Astrocyte (in vitro differentiated cells and primary cell): ENCODE measurements at regions not wholly inside any gene's neighbourhood (a gene's known extent, or its start where the extent isn't known, plus 50 kb on each side); places are given as distances from the start of the nearest gene placed in this dataset.

Experiments used
- DNase-seq: peaks from one replicate; pipeline ENCODE4 v3.0.0-alpha.2; 2010; ENCODE audit warnings: low read depth
- FAIRE-seq: peaks from 2 replicates; lab custom pipeline; 2011; peaks lifted over from hg19 to GRCh38; lab: Jason Lieb, UNC
- H2AFZ ChIP-seq: 2 replicates; pipeline ENCODE4 v1.6.0; 2012; ENCODE audit warnings: low read depth, low read length, inconsistent platforms
- H3K27ac ChIP-seq: 2 replicates; pipeline ENCODE4 v1.5.1; 2011; ENCODE audit warnings: low read depth, low read length, inconsistent platforms
- H3K27me3 ChIP-seq: 2 replicates; pipeline ENCODE4 v1.6.0; 2011; ENCODE audit warnings: low read length, inconsistent platforms; ENCODE audit not compliant: insufficient read depth
- H3K36me3 ChIP-seq: 2 replicates; pipeline ENCODE4 v1.5.1; 2011; ENCODE audit warnings: low read length, inconsistent platforms; ENCODE audit not compliant: insufficient read depth
- H3K4me1 ChIP-seq: 2 replicates; pipeline ENCODE4 v1.5.1; 2011; ENCODE audit warnings: low read length, inconsistent platforms; ENCODE audit not compliant: insufficient read depth
- H3K4me2 ChIP-seq: 2 replicates; pipeline ENCODE4 v1.6.0; 2012; ENCODE audit warnings: low read length, inconsistent platforms
- H3K4me3 ChIP-seq: 2 replicates; pipeline ENCODE4 v1.5.1; 2011; ENCODE audit warnings: low read depth, mild to moderate bottlenecking, low read length, inconsistent platforms; ENCODE audit not compliant: insufficient read depth
- H3K79me2 ChIP-seq: 2 replicates; pipeline ENCODE4 v1.6.0; 2012; ENCODE audit warnings: mild to moderate bottlenecking, low read length, inconsistent platforms; ENCODE audit not compliant: insufficient read depth
- H3K9ac ChIP-seq: 2 replicates; pipeline ENCODE4 v1.6.0; 2012; ENCODE audit warnings: mild to moderate bottlenecking, low read length, inconsistent platforms
- H3K9me3 ChIP-seq: 2 replicates; pipeline ENCODE4 v1.5.1; 2012; ENCODE audit warnings: low read depth, mild to moderate bottlenecking, low read length, inconsistent platforms; ENCODE audit not compliant: insufficient read depth
- H4K20me1 ChIP-seq: 2 replicates; pipeline ENCODE4 v1.6.0; 2012; ENCODE audit warnings: low read length, inconsistent platforms; ENCODE audit not compliant: insufficient read depth
- H3K27ac Mint-ChIP-seq: one replicate; pipeline ENCODE4 v1.8.0; 2021; ENCODE audit warnings: mild to moderate bottlenecking, mixed read lengths; ENCODE audit not compliant: unreplicated experiment
- H3K27me3 Mint-ChIP-seq: one replicate; pipeline ENCODE4 v1.8.0; 2021; ENCODE audit warnings: low read depth, mixed read lengths; ENCODE audit not compliant: unreplicated experiment
- H3K36me3 Mint-ChIP-seq: one replicate; pipeline ENCODE4 v1.8.0; 2021; ENCODE audit warnings: low read depth, mixed read lengths; ENCODE audit not compliant: unreplicated experiment
- H3K4me1 Mint-ChIP-seq: one replicate; pipeline ENCODE4 v1.8.0; 2021; ENCODE audit warnings: low read depth, mixed read lengths; ENCODE audit not compliant: unreplicated experiment
- H3K4me3 Mint-ChIP-seq: one replicate; pipeline ENCODE4 v1.8.0; 2021; ENCODE audit warnings: mild to moderate bottlenecking, moderate library complexity, mixed read lengths; ENCODE audit not compliant: unreplicated experiment
- H3K9me3 Mint-ChIP-seq: one replicate; pipeline ENCODE4 v1.8.0; 2021; ENCODE audit warnings: mild to moderate bottlenecking, mixed read lengths; ENCODE audit not compliant: unreplicated experiment
- EZH2 ChIP-seq: IDR thresholded peaks from 2 replicates; pipeline ENCODE4 v1.6.1; 2012; ENCODE audit warnings: mild to moderate bottlenecking, low read length, inconsistent platforms; ENCODE audit not compliant: insufficient read depth
- TF ChIP-seq, protein P1 (sequence below): IDR thresholded peaks from 2 replicates; pipeline ENCODE4 v1.5.1; 2011; ENCODE audit warnings: low read depth, mild to moderate bottlenecking, inconsistent platforms, low read length, moderate library complexity; ENCODE audit not compliant: insufficient read depth

DNA sequence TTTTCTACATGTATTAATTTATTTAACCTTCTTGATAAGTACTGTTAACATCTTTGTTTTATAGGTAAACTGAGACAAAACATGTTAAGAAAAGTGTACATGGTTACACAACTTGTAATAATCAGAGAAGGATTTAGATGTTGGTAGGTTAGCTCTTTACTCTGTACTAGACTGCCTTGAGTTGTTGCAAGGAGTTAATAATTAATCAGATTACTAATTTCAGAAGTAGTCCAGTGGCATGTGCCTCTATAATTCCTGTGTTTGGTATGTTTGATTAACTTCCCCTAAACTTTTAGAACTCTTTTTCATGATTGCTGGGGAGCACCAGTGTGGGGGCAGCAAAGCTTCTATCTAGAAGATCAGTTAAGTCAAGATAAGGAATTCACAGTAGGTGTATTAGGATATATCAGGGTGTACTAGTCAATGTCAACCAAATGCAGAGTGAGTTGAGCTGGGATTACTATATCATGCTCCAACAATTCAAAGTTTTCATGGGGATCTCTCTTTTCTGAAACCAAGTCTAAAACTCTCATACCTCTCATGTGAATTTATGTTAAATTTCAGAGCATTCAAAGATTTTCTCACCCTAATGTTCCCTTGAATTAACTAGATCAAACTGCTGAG is 129.7 kb upstream of the AHI1 start:
- peaks cover 5% of the 10 kb centered on the region for H3K4me1 Mint-ChIP-seq
- H3K4me3 ChIP-seq: no peak overlapping the region
- no peak overlapping the region for H3K27ac ChIP-seq
- H2AFZ ChIP-seq: no peak overlapping the region
- H4K20me1 ChIP-seq: no peaks in the 10 kb centered on the region
- H3K36me3 Mint-ChIP-seq: no peaks in the 10 kb centered on the region
- no peaks in the 10 kb centered on the region for H3K36me3 ChIP-seq
- no peaks in the 10 kb centered on the region for H3K9me3 ChIP-seq
- H3K27me3 ChIP-seq: no peaks in the 10 kb centered on the region
- H3K79me2 ChIP-seq: no peaks in the 10 kb centered on the region
- H3K27me3 Mint-ChIP-seq: no peaks in the 10 kb centered on the region
- no peak overlapping the region for H3K27ac Mint-ChIP-seq
- H3K4me1 ChIP-seq: no peaks in the 10 kb centered on the region
- no peak for FAIRE-seq
- TF ChIP-seq, protein P1, sequence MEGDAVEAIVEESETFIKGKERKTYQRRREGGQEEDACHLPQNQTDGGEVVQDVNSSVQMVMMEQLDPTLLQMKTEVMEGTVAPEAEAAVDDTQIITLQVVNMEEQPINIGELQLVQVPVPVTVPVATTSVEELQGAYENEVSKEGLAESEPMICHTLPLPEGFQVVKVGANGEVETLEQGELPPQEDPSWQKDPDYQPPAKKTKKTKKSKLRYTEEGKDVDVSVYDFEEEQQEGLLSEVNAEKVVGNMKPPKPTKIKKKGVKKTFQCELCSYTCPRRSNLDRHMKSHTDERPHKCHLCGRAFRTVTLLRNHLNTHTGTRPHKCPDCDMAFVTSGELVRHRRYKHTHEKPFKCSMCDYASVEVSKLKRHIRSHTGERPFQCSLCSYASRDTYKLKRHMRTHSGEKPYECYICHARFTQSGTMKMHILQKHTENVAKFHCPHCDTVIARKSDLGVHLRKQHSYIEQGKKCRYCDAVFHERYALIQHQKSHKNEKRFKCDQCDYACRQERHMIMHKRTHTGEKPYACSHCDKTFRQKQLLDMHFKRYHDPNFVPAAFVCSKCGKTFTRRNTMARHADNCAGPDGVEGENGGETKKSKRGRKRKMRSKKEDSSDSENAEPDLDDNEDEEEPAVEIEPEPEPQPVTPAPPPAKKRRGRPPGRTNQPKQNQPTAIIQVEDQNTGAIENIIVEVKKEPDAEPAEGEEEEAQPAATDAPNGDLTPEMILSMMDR: no peak
- TF ChIP-seq EZH2: no peak
- no peak overlapping the region for H3K4me2 ChIP-seq
- no peak overlapping the region for H3K4me3 Mint-ChIP-seq
- no peak for DNase-seq
- no peaks in the 10 kb centered on the region for H3K9me3 Mint-ChIP-seq
- no peak overlapping the region for H3K9ac ChIP-seq

DNA sequence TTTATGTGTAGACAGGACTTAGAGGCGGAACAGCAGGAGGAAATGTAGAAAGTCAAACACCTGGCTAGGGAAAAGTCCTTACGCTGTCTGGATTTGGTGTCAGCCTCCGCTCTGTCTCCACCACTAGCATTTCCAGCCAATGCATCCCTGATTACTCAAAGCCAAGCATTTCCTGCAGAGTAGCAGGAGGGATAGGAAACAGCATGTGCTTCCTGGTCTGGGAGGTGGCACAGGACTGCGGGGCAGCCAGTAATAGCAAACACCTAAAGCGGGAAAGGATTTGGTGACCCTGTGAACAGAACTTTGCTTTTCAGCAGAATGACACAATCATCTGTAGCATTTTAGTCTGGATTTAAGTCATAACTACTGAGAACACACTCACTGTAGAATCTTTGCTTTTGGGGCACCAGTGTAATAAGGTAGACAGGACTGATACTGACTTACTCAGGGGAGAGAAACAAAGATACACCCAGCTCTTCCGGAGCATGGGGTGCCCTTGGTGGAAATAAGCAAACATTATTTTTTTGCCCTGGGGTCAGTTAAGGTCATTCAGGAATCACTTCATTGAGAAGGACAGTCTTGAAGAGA is 133.3 kb upstream of the AHI1 start:
- no peak overlapping the region for H3K4me2 ChIP-seq
- H3K36me3 ChIP-seq: no peaks in the 10 kb centered on the region
- H3K27me3 ChIP-seq: no peaks in the 10 kb centered on the region
- no peak overlapping the region for H3K4me3 ChIP-seq
- FAIRE-seq (no peak), DNase-seq (no peak)
- no peaks in the 10 kb centered on the region for H3K79me2 ChIP-seq
- no peak overlapping the region for H3K9ac ChIP-seq
- no peak for TF ChIP-seq EZH2
- TF ChIP-seq, protein P1: no peak
- Mint-ChIP-seq H3K36me3 (no peaks in the 10 kb centered on the region), H3K9me3 (no peaks in the 10 kb centered on the region), H3K4me3 (no peak overlapping the region), H3K4me1 (peaks cover 5% of the 10 kb centered on the region), H3K27me3 (no peaks in the 10 kb centered on the region), H3K27ac (no peak overlapping the region)
- peak overlapping the region; percentile 23 for H2AFZ ChIP-seq
- H3K27ac ChIP-seq: no peak overlapping the region
- H3K9me3 ChIP-seq: no peaks in the 10 kb centered on the region
- no peaks in the 10 kb centered on the region for H3K4me1 ChIP-seq
- H4K20me1 ChIP-seq: no peaks in the 10 kb centered on the region

- Histone ChIP-seq H3K4me1 (no peaks in the 10 kb centered on the region), H3K4me3 (no peak overlapping the region), H3K27ac (no peak overlapping the region), H3K4me2 (no peak overlapping the region), H3K27me3 (no peaks in the 10 kb centered on the region), H3K9me3 (no peaks in the 10 kb centered on the region), H3K9ac (no peak overlapping the region), H3K36me3 (no peaks in the 10 kb centered on the region), H3K79me2 (no peaks in the 10 kb centered on the region), H4K20me1 (no peaks in the 10 kb centered on the region), H2AFZ (no peak overlapping the region)
- FAIRE-seq (no peak), DNase-seq (no peak)
- Mint-ChIP-seq H3K27me3 (no peaks in the 10 kb centered on the region), H3K27ac (no peak overlapping the region), H3K36me3 (no peaks in the 10 kb centered on the region), H3K4me3 (no peak overlapping the region), H3K4me1 (peaks cover 5% of the 10 kb centered on the region), H3K9me3 (no peaks in the 10 kb centered on the region)
- no peak for TF ChIP-seq EZH2
Measured at GRCh38 chr6:135631821-135632220, 134.3 kb upstream of the AHI1 start.
